HG02678 (cell line): ENCODE measurements at regions not wholly inside any gene's neighbourhood (a gene's known extent, or its start where the extent isn't known, plus 50 kb on each side); places are given as distances from the start of the nearest gene placed in this dataset.
"Not testable (repeated sequence)": the region's sequence is repeated elsewhere in the genome, so short reads cannot be mapped to it uniquely, and the experiment has no call there.

Experiments
- ATAC-seq: cut with Tn5 transposase; IDR thresholded peaks from one replicate; pipeline ENCODE4 v1.9.1; 2021; ENCODE audit warnings: mild to moderate bottlenecking, moderate library complexity; ENCODE audit not compliant: unreplicated experiment

DNA sequence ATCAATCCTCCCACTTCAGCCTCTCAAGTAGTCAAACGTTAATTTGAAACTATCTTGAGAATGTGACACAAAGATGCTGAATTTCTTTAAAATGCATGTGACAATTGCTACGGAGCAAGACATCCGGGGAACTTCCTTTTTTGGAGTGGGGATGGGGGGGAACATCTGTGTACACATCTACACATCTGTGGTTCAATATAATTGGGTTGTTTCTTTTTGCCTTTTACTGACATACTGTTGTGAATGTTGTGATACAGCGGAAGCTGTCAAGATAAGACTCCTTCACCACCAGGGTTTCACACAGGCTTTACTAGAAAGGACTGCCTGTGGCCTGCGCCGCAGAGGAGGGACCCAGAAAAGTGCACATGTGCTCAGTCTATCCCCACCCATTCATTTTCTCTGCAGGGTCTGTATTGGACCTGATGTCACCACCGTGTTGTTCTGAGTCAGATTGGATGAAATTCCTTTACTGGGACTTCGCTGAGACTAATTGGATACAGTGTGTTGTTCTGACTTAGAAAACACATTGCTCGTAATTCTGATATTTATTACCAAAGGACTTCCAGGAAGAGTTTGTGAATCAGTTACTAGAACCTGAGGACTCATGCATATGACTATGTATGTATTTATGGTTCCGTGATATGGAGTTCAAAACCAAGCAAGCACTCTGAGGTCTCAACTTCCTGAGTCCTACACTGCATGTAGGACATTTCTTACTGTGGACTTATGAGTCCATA is 98.7 kb upstream of the SGK1 start:
- ATAC-seq: no peak

- no peak for ATAC-seq
These were observed 97.7 kb upstream of the SGK1 start for GRCh38 chr6:134415656-134416055.

- ATAC-seq: no peak
These were observed 97.3 kb upstream of the SGK1 start for GRCh38 chr6:134415194-134415593.

- ATAC-seq: no peak
These were observed 96.9 kb upstream of the SGK1 start for GRCh38 chr6:134414793-134415192.

GRCh38 chr6:134413241-134413643 is 95.3 kb upstream of the SGK1 start:
- ATAC-seq: no peak

GRCh38 chr6:134410541-134410940 is 92.6 kb upstream of the SGK1 start:
- ATAC-seq: no peak

DNA sequence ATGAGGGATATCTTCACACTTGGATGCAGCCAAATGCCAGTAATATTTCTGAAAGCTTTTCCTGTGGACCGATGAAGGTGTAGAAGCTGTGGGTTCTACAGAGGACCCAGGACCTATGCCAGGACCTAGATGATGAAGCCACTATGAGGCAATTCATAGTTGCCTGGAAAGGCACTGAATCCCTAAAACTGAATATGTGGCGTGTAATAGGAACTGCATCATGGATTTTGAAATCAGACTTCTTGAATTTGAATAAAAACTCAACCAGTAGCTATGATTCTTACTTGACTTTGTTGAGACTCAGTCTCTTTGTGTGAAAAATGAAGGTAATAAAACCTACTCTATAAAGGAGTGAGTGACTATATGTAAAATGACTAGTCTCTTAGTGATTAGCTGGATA is 89.9 kb upstream of the SGK1 start:
- no peak for ATAC-seq

GRCh38 chr6:134406311-134406710 is 88.4 kb upstream of the SGK1 start:
- ATAC-seq: no peak

GRCh38 chr6:134405386-134406087 is 87.6 kb upstream of the SGK1 start:
- no peak for ATAC-seq

- ATAC-seq: not testable (repeated sequence)
These were observed 85.4 kb upstream of the SGK1 start for GRCh38 chr6:134403312-134403711.

DNA sequence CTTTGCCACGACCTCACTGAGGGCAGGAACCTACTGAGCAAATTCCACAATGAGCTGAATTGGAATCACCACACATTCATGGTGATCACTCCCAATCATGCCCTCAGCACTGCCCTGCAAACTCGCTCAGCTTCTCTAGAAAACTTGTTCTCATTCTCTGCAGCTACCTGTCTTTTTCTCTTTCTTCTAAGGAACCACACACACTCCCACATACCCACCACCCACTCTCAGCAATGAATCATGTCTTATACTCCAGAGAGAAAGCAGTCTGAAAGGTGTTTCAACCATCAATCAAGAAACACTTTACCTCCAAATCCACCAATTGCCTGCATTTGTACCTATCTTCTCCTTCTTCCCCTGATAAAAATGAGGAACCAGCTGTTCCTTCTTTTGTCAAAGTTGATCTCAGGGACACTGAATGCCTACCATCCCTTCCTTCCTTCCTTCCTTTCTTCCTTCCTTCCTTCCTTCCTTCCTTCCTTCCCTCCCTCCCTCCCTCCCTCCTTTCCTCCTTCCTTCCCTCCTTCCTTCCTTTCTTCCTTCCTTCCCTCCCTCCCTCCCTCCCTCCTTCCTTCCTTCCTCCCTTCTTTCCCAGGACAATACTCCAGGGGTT is 84.6 kb upstream of the SGK1 start:
- ATAC-seq: no peak

- no peak for ATAC-seq
These were observed 83.0 kb upstream of the SGK1 start for GRCh38 chr6:134400941-134401340.

DNA sequence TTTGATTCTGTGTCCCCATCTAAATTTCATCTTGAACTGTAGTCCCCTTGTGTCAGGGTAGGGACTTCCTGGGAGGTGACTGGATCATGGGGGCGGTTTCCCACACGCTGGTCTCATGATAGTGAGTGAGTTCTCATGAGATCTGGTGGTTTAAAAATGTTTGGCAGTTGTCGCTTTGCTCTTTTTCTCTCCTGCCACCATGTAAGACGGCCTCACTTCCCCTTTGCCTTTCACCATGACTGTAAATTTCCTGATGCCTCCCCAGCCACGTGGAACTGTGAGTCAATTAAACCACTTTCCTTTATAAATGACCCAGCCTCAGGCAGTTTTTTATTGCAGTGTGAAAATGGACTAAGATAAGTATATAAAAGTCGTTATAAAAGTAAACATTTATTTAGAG is 80.5 kb upstream of the SGK1 start:
- ATAC-seq: no peak

- no peak for ATAC-seq
These were observed 79.8 kb upstream of the SGK1 start for GRCh38 chr6:134397676-134398075.

- no peak for ATAC-seq
These were observed 77.0 kb upstream of the SGK1 start for GRCh38 chr6:134394905-134395304.

DNA sequence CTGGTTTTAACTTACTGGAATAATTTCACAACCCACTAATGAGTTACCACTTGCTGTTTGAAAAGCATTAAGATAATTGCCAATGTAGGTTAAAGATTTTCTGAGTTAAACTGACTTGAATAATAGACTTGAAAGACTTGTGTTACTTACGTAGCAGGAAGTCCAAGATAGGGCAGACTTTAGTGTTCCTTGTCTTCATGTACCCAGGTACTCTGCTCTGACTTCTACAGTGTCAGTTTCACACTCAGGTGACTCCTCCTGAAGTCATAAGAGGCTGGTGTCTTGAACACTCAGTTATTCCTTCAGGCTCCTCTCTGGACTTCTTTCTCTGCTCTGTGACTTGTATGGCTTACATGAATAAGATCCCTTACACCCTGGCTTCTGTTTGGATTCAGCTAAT is 76.3 kb upstream of the SGK1 start:
- no peak for ATAC-seq

DNA sequence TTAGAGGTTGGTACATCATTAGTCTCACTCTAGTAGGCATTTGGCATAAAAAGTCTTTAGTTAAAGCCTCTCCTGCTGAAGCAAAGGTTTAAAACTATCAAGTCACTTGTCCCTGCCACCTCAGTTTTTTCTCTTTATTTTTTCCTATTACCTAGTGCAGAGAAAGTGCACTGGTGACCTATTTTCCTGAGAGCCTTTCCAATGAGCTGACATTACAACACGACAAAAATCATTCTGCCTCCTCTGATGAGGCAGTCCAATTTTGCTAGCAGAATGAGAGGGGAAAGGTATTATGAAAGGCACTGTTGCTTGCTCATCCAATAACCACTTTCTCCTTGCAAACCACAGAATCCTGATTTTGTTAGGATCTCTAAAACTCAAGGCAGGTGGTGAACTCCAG is 73.3 kb upstream of the SGK1 start:
- no peak for ATAC-seq

- ATAC-seq: no peak
These were observed 71.7 kb upstream of the SGK1 start for GRCh38 chr6:134389658-134390057.

- ATAC-seq: no peak
These were observed 71.2 kb upstream of the SGK1 start for GRCh38 chr6:134389129-134389528.

GRCh38 chr6:134386482-134386881 is 68.6 kb upstream of the SGK1 start:
- not testable (repeated sequence) for ATAC-seq

GRCh38 chr6:134381959-134382358 is 64.0 kb upstream of the SGK1 start:
- no peak for ATAC-seq

DNA sequence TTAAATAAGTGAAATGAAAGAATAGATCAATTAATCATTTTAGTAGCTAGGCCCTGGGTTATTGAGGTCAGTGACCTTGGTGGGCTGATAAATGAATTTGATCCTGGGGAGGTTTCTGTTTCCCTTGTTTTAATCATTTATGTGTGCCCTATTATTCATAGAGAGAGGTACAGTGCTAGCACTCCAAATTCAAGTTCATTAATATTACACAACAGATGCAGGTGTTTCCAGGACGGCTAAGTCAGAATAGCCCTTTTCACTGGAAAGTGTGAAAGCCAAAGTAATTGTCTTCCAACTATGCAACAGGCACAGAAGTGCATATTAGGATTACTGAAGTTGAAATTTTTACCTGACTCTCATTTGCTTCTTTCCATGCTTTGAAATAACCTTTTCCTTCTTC is 61.7 kb upstream of the SGK1 start:
- ATAC-seq: no peak
